IMR-90 (cell line): ENCODE measurements at regions not wholly inside any gene's neighbourhood (a gene's known extent, or its start where the extent isn't known, plus 50 kb on each side); places are given as distances from the start of the nearest gene placed in this dataset.

Experiments used
- ATAC-seq: fragments of 200-7000 bp; cut with Tn5 transposase; 2 replicates; pipeline ENCODE4 v1.9.1; 2020; ENCODE audit warnings: low read depth, mild to moderate bottlenecking, moderate library complexity
- BruUV-seq: library from RNA; stranded (reverse); fragments of 400-500 nt; replicated peaks from 2 replicates; lab custom pipeline; 2021; lab: Mats Ljungman, UMichigan
- CTCF ChIA-PET: fragments of 300-600 bp; formaldehyde crosslinking; extraction: SDS; loops from one replicate; lab custom pipeline; 2021; ENCODE audit warnings: antibody characterized with exemption; lab: Yijun Ruan, JAX
- POLR2A ChIA-PET: fragments of 300-600 bp; sonication (Branson Sonifier 250); formaldehyde crosslinking; loops from one replicate; lab custom pipeline; 2022; ENCODE audit warnings: antibody characterized with exemption; ENCODE audit not compliant: unreplicated experiment; lab: Charles Lee
- DNase-seq: peaks from one replicate; pipeline ENCODE4 v3.0.0; 2013
- H2AFZ ChIP-seq: replicated peaks from 2 replicates; pipeline ENCODE3; 2013; ENCODE audit warnings: low read length, mild to moderate bottlenecking; ENCODE audit not compliant: poor library complexity
- H2AK5ac ChIP-seq: 2 replicates; pipeline ENCODE4 v1.6.1; 2013; ENCODE audit warnings: low read depth, low read length, inconsistent platforms
- H2AK9ac ChIP-seq: replicated peaks from 2 replicates; pipeline ENCODE3; 2013; ENCODE audit warnings: mild to moderate bottlenecking, low read depth, low read length, moderate library complexity; ENCODE audit not compliant: poor library complexity
- H2BK120ac ChIP-seq: 2 replicates; pipeline ENCODE4 v1.6.1; 2013; ENCODE audit warnings: low read depth, low read length, inconsistent platforms
- H2BK15ac ChIP-seq: 3 replicates; pipeline ENCODE4 v1.6.1; 2013; ENCODE audit warnings: low read depth, low read length, inconsistent platforms
- H2BK20ac ChIP-seq: 2 replicates; pipeline ENCODE4 v1.6.1; 2013; ENCODE audit warnings: low read depth, mild to moderate bottlenecking, inconsistent platforms, low read length, moderate library complexity
- H2BK5ac ChIP-seq: 2 replicates; pipeline ENCODE4 v1.6.1; 2013; ENCODE audit warnings: mild to moderate bottlenecking, low read depth, low read length, inconsistent platforms; ENCODE audit not compliant: poor library complexity, severe bottlenecking
- H3K14ac ChIP-seq: replicated peaks from 2 replicates; pipeline ENCODE4 v1.6.1; 2013; ENCODE audit warnings: low read depth, low read length, inconsistent platforms
- H3K18ac ChIP-seq: 2 replicates; pipeline ENCODE4 v1.6.1; 2013; ENCODE audit warnings: low read depth, low read length, control low read depth
- H3K23ac ChIP-seq: 2 replicates; pipeline ENCODE4 v1.6.1; 2013; ENCODE audit warnings: low read depth, low read length, inconsistent platforms
- H3K27ac ChIP-seq: 2 replicates; pipeline ENCODE4 v1.5.1; 2013; ENCODE audit warnings: mild to moderate bottlenecking, control low read depth, low read length; ENCODE audit not compliant: insufficient read depth
- H3K27me3 ChIP-seq: 2 replicates; pipeline ENCODE4 v1.6.1; 2013; ENCODE audit warnings: low read length; ENCODE audit not compliant: control insufficient read depth, insufficient read depth
- H3K36me3 ChIP-seq: 2 replicates; pipeline ENCODE4 v1.6.1; 2013; ENCODE audit warnings: low read length, mixed read lengths; ENCODE audit not compliant: control insufficient read depth, insufficient read depth
- H3K4ac ChIP-seq: 2 replicates; pipeline ENCODE4 v1.6.1; 2013; ENCODE audit warnings: low read depth, low read length, inconsistent platforms
- H3K4me1 ChIP-seq: 2 replicates; pipeline ENCODE4 v1.6.1; 2013; ENCODE audit warnings: low read length, mixed read lengths; ENCODE audit not compliant: control insufficient read depth, insufficient read depth
- H3K4me2 ChIP-seq: 2 replicates; pipeline ENCODE4 v1.6.1; 2013; ENCODE audit warnings: low read depth, mild to moderate bottlenecking, control low read depth, low read length, moderate library complexity
- H3K4me3 ChIP-seq: 2 replicates; pipeline ENCODE4 v1.5.1; 2013; ENCODE audit warnings: low read depth, mild to moderate bottlenecking, control low read depth, low read length, moderate library complexity; ENCODE audit not compliant: insufficient read depth
- H3K56ac ChIP-seq: 2 replicates; pipeline ENCODE4 v1.6.1; 2013; ENCODE audit warnings: low read length, inconsistent platforms; ENCODE audit not compliant: insufficient read depth; ENCODE audit errors: extremely low read depth
- H3K79me1 ChIP-seq, 2 experiments: 2 replicates each; pipeline ENCODE4 v1.6.1; 2013; ENCODE audit warnings: low read length in 2 of 2, inconsistent platforms in 1 of 2, low read depth in 1 of 2
- H3K9ac ChIP-seq: 2 replicates; pipeline ENCODE4 v1.6.1; 2013; ENCODE audit warnings: low read depth, low read length, control low read depth
- H3K9me1 ChIP-seq: 2 replicates; pipeline ENCODE4 v1.6.1; 2013; ENCODE audit warnings: low read length, inconsistent platforms; ENCODE audit not compliant: insufficient read depth
- H3K9me3 ChIP-seq: 2 replicates; pipeline ENCODE4 v1.6.1; 2013; ENCODE audit warnings: low read length; ENCODE audit not compliant: control insufficient read depth, insufficient read depth
- H4K20me1 ChIP-seq: 2 replicates; pipeline ENCODE4 v1.6.1; 2013; ENCODE audit warnings: low read length, inconsistent platforms; ENCODE audit not compliant: insufficient read depth
- H4K5ac ChIP-seq: 2 replicates; pipeline ENCODE4 v1.6.1; 2013; ENCODE audit warnings: mild to moderate bottlenecking, low read depth, low read length, control low read depth
- H4K8ac ChIP-seq, 2 experiments: 2 replicates each; pipeline ENCODE4 v1.6.1; 2013; ENCODE audit warnings: low read depth in 2 of 2, low read length in 2 of 2, control low read depth in 1 of 2, inconsistent platforms in 1 of 2
- H4K91ac ChIP-seq: 2 replicates; pipeline ENCODE4 v1.6.1; 2013; ENCODE audit warnings: low read depth, low read length, inconsistent platforms; ENCODE audit not compliant: insufficient read depth
- CEBPB ChIP-seq: IDR thresholded peaks from 2 replicates; pipeline ENCODE4 v1.6.1; 2012; ENCODE audit warnings: low read depth, low read length, improper control_type of control experiment
- CHD1 ChIP-seq: IDR thresholded peaks from 2 replicates; pipeline ENCODE4 v1.6.1; 2012; ENCODE audit warnings: low read depth, low read length, improper control_type of control experiment
- MAZ ChIP-seq: IDR thresholded peaks from 2 replicates; pipeline ENCODE4 v1.6.1; 2012; ENCODE audit warnings: low read depth, mild to moderate bottlenecking, low read length, improper control_type of control experiment, moderate library complexity, borderline replicate concordance
- MXI1 ChIP-seq: IDR thresholded peaks from 2 replicates; pipeline ENCODE4 v1.6.1; 2012; ENCODE audit warnings: low read depth, mild to moderate bottlenecking, low read length, moderate library complexity, borderline replicate concordance
- NFE2L2 ChIP-seq: fragments of 150-350 bp; IDR thresholded peaks from 2 replicates; pipeline ENCODE4 v1.6.1; 2016; ENCODE audit warnings: low read depth, mild to moderate bottlenecking, low read length
- RAD21 ChIP-seq: IDR thresholded peaks from 2 replicates; pipeline ENCODE4 v1.6.1; 2012; ENCODE audit warnings: low read length, improper control_type of control experiment
- RFX5 ChIP-seq: IDR thresholded peaks from 2 replicates; pipeline ENCODE4 v1.8.0; 2012; ENCODE audit warnings: low read depth, mild to moderate bottlenecking, low read length, moderate library complexity
- SMC3 ChIP-seq: fragments of 150-350 bp; IDR thresholded peaks from 2 replicates; pipeline ENCODE4 v1.6.1; 2016; ENCODE audit warnings: low read depth, mild to moderate bottlenecking, antibody characterized with exemption, low read length, moderate library complexity
- WGBS, 2 experiments: methylation state at CpG; one replicate each; pipeline versions ENCODE4 v1.1.5 to v1.1.7; 2013; ENCODE audit warnings: missing lambda C conversion rate in 2 of 2; ENCODE audit not compliant: insufficient read length in 1 of 2; ENCODE audit errors: extremely low coverage in 2 of 2; 5-methylcytosine and 5-hydroxymethylcytosine counted together
- dilution Hi-C: fragments of 300-500 bp; cut with HindIII; formaldehyde crosslinking; loops from one replicate; pipeline ENCODE4 v1.14.3; 2018; ENCODE audit warnings: low sequenced_read_pairs; ENCODE audit not compliant: unreplicated experiment
- in situ Hi-C: fragments of 300-500 bp; cut with MboI; formaldehyde crosslinking; loops from 3 replicates; pipeline ENCODE4 v1.14.3; 2019; ENCODE audit warnings: low sequenced_read_pairs, inconsistent platforms, mixed read lengths
- intact Hi-C: fragments of 100-400 bp; cut with micrococcal nuclease; formaldehyde crosslinking; loops from 2 replicates; pipeline ENCODE4 v1.10.0; 2022
- TF ChIP-seq, protein P1 (sequence below): fragments of 150-350 bp; IDR thresholded peaks from 2 replicates; pipeline ENCODE4 v1.6.1; 2017; ENCODE audit warnings: mild to moderate bottlenecking, antibody characterized with exemption, low read length, low read depth
- TF ChIP-seq, protein P2 (sequence below): conservative IDR thresholded peaks from 2 replicates; pipeline ENCODE4 v1.5.1; 2012; ENCODE audit warnings: mild to moderate bottlenecking, low read depth, low read length, improper control_type of control experiment

DNA sequence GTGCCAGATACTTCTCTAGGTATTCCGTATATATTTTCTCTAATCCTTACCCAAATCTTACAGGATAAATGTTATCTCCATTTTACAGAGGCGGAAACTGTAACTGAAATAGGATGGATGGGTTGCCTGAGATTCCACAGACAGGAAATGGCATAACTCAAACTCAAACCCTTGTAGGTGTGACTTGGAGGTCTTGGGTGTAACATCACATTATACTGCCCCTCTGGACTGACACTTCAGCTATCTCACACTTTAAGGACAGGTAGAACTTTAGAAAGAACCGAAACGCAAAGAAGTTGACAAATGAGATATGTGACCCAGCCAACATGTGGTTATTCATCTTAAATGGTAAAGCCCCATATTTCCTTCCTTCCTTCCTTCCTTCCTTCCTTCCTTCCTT lies 122.1 kb downstream of the PDCD6IP start:
- H3K9me3 ChIP-seq: no peaks in the 10 kb centered on the region
- no peaks in the 10 kb centered on the region for H3K4me1 ChIP-seq
- H3K79me1 ChIP-seq: no peaks in the 10 kb centered on the region
- no peak overlapping the region for H2AK5ac ChIP-seq
- intact Hi-C loops (no loop called here), dilution Hi-C loops (no loop called here), in situ Hi-C loops (no loop called here)
- CTCF ChIA-PET: no interaction called here
- no peak overlapping the region for H2BK20ac ChIP-seq
- no peak overlapping the region for H2BK5ac ChIP-seq
- no peaks in the 10 kb centered on the region for H4K20me1 ChIP-seq
- POLR2A ChIA-PET: no interaction called here
- DNase-seq (no peak), ATAC-seq (no peak)
- H3K56ac ChIP-seq: no peak overlapping the region
- no peaks in the 10 kb centered on the region for H3K27me3 ChIP-seq
- no peak overlapping the region for H2AK9ac ChIP-seq
- H3K9me1 ChIP-seq: no peaks in the 10 kb centered on the region
- no peak overlapping the region for H4K8ac ChIP-seq
- H2AFZ ChIP-seq: no peak overlapping the region
- no peak overlapping the region for H3K18ac ChIP-seq
- no CpG with 5 or more reads among the region's 4 CpGs for WGBS, 2 experiments
- no peak overlapping the region for H3K14ac ChIP-seq
- H4K91ac ChIP-seq: no peak overlapping the region
- H3K4ac ChIP-seq: no peak overlapping the region
- H3K4me2 ChIP-seq: no peak overlapping the region
- no peak overlapping the region for H3K23ac ChIP-seq
- no peak overlapping the region for H3K27ac ChIP-seq
- H3K4me3 ChIP-seq: no peak overlapping the region
- no peak overlapping the region for H3K9ac ChIP-seq
- no peak for TF ChIP-seq RAD21
- TF ChIP-seq NFE2L2: no peak
- TF ChIP-seq SMC3: no peak
- TF ChIP-seq CEBPB: no peak
- TF ChIP-seq MXI1: no peak
- no peak for TF ChIP-seq MAZ
- TF ChIP-seq CHD1: no peak
- TF ChIP-seq, protein P1, sequence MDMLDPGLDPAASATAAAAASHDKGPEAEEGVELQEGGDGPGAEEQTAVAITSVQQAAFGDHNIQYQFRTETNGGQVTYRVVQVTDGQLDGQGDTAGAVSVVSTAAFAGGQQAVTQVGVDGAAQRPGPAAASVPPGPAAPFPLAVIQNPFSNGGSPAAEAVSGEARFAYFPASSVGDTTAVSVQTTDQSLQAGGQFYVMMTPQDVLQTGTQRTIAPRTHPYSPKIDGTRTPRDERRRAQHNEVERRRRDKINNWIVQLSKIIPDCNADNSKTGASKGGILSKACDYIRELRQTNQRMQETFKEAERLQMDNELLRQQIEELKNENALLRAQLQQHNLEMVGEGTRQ: no peak
- no peak for TF ChIP-seq RFX5
- TF ChIP-seq, protein P2, sequence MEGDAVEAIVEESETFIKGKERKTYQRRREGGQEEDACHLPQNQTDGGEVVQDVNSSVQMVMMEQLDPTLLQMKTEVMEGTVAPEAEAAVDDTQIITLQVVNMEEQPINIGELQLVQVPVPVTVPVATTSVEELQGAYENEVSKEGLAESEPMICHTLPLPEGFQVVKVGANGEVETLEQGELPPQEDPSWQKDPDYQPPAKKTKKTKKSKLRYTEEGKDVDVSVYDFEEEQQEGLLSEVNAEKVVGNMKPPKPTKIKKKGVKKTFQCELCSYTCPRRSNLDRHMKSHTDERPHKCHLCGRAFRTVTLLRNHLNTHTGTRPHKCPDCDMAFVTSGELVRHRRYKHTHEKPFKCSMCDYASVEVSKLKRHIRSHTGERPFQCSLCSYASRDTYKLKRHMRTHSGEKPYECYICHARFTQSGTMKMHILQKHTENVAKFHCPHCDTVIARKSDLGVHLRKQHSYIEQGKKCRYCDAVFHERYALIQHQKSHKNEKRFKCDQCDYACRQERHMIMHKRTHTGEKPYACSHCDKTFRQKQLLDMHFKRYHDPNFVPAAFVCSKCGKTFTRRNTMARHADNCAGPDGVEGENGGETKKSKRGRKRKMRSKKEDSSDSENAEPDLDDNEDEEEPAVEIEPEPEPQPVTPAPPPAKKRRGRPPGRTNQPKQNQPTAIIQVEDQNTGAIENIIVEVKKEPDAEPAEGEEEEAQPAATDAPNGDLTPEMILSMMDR: no peak
- H3K36me3 ChIP-seq: no peaks in the 10 kb centered on the region
- H4K5ac ChIP-seq: no peak overlapping the region
- H2BK15ac ChIP-seq: no peak overlapping the region
- no peak overlapping the region for H2BK120ac ChIP-seq
- no TSS peak for BruUV-seq
